LNCAP (cell line): ENCODE measurements at regions not wholly inside any gene's neighbourhood (a gene's known extent, or its start where the extent isn't known, plus 50 kb on each side); places are given as distances from the start of the nearest gene placed in this dataset.

Experiments used
- CTCF ChIP-seq: fragments of 450-650 bp; IDR thresholded peaks from 2 replicates; pipeline ENCODE4 v1.5.1; 2017; ENCODE audit warnings: mild to moderate bottlenecking

- no peak for TF ChIP-seq CTCF
These were observed 604.9 kb downstream of the NR2F1-AS1 start for GRCh38 chr5:92976156-92976555.

- TF ChIP-seq CTCF: no peak
These were observed 611.2 kb downstream of the NR2F1-AS1 start for GRCh38 chr5:92969781-92970237.

GRCh38 chr5:92969191-92969780 lies 611.7 kb downstream of the NR2F1-AS1 start:
- TF ChIP-seq CTCF: no peak

GRCh38 chr5:92963800-92964199 lies 617.2 kb downstream of the NR2F1-AS1 start:
- no peak for TF ChIP-seq CTCF

GRCh38 chr5:92962752-92963151 lies 618.3 kb downstream of the NR2F1-AS1 start:
- no peak for TF ChIP-seq CTCF

GRCh38 chr5:92956886-92957285 lies 624.1 kb downstream of the NR2F1-AS1 start:
- no peak for TF ChIP-seq CTCF

GRCh38 chr5:92952243-92952642 lies 628.8 kb downstream of the NR2F1-AS1 start:
- TF ChIP-seq CTCF: no peak

- TF ChIP-seq CTCF: no peak
These were observed 629.3 kb downstream of the NR2F1-AS1 start for GRCh38 chr5:92951746-92952145.
